Fibroblast of the aortic adventitia (primary cell): ENCODE measurements at regions not wholly inside any gene's neighbourhood (a gene's known extent, or its start where the extent isn't known, plus 50 kb on each side); places are given as distances from the start of the nearest gene placed in this dataset.

Experiments
- DNase-seq: peaks from one replicate; pipeline ENCODE4 v3.0.0-alpha.2; 2010; ENCODE audit warnings: low read depth
- H3K4me3 ChIP-seq: 2 replicates; pipeline ENCODE4 v1.5.1; 2011; ENCODE audit warnings: low read depth, mild to moderate bottlenecking, control low read depth, low read length, moderate library complexity
- CTCF ChIP-seq: IDR thresholded peaks from 2 replicates; pipeline ENCODE4 v1.5.1; 2011; ENCODE audit warnings: mild to moderate bottlenecking, low read length, control low read depth, inconsistent platforms; ENCODE audit not compliant: insufficient read depth

DNA sequence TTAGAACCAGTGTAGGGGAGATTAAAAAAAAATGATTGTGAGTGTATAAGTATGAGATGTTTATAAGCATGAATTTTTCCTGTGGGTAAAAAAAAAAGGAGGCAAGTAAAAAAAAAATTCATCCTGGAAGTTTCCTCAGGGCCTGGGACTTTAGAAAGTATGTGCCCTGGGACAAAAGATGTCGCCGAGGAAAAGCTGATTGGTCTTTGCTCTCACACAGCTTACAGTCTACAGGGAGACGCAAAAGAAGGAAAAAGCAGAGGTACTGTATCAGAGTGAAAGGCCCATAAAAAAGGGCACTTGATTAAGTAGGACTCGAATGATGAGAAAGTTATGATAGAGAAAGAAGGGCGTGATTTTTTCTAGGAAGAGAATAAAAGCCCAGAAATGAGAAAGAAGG is 501.4 kb upstream of the MEF2C start:
- no peak for DNase-seq
- no peak overlapping the region for H3K4me3 ChIP-seq
- no peak for TF ChIP-seq CTCF

GRCh38 chr5:89380635-89381034 is 497.7 kb upstream of the MEF2C start:
- H3K4me3 ChIP-seq: no peak overlapping the region
- TF ChIP-seq CTCF: no peak
- DNase-seq: no peak

GRCh38 chr5:89377767-89378455 is 494.9 kb upstream of the MEF2C start:
- TF ChIP-seq CTCF: no peak
- DNase-seq: peak; percentile 41
- H3K4me3 ChIP-seq: no peak overlapping the region

GRCh38 chr5:89374818-89375521 is 492.0 kb upstream of the MEF2C start:
- DNase-seq: no peak
- no peak overlapping the region for H3K4me3 ChIP-seq
- TF ChIP-seq CTCF: no peak

GRCh38 chr5:89374144-89374784 is 491.3 kb upstream of the MEF2C start:
- peak; percentile 41 for DNase-seq
- TF ChIP-seq CTCF: no peak
- no peak overlapping the region for H3K4me3 ChIP-seq

DNA sequence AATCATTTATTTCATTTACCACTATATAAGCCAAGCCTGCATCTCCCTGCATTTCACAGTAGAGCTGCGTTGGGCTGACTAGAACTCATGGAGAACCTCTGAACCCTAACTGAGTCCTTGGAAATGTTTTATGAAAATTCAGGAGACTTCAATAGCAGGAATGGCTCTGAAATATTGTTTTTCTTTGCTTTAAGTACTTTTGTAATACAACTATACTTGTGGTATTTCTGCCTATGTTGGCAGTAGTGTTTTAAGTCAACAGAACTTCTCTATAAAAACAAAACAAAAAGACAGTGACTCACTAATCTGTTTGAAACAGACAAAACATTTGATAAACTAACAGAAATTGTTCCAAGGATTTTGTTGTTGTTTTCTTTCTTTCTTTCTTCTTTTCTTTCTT is 489.2 kb upstream of the MEF2C start:
- no peak overlapping the region for H3K4me3 ChIP-seq
- no peak for TF ChIP-seq CTCF
- no peak for DNase-seq
